ENCODE measurements at regions not wholly inside any gene's neighbourhood (a gene's known extent, or its start where the extent isn't known, plus 50 kb on each side); places are given as distances from the start of the nearest gene placed in this dataset.

DNA sequence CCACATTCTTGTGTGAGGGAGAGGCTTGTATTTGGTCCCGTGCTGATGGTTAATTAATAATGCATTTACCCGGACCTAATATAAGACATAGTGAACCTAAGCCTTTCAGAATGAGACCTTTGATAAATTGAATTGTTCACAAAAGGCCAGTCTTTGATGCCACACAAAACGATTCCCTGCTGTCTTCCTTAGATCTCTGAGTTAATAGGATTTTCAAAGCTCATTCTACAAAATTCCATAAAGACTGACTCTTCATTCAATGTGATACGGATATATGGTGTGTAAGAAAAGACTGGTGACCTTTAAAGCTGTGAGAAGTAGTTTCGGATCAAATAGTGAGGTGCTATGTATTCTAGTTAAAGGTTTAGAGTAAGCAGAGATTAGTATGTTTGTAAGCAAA is 254.3 kb downstream of the PDHA2 start:
- H3K36me3 ChIP-seq (replicated peaks; ENCODE audit: insufficient read depth, low read depth) = no peaks in the 10 kb centered on the region
- no peak for DNase-seq (ENCODE audit: low spot score)
- no peaks in the 10 kb centered on the region for H4K20me1 ChIP-seq (ENCODE audit: insufficient read depth, poor library complexity, severe bottlenecking)
- WGBS (ENCODE audit: low lambda C conversion rate, missing lambda C conversion rate) = 89% methylated on average over 5 of the region's 5 CpGs
- no peak overlapping the region for H3K4me2 ChIP-seq
- no peak overlapping the region for H3K4me3 ChIP-seq
- no peaks in the 10 kb centered on the region for H3K79me2 ChIP-seq
- H3K9me3 ChIP-seq (ENCODE audit: low read depth) = no peaks in the 10 kb centered on the region
- no peaks in the 10 kb centered on the region for H3K4me1 ChIP-seq (ENCODE audit: insufficient read depth)
- TF ChIP-seq EZH2phosphoT487 (IDR thresholded peaks at IDR 0.05; ENCODE audit: low read depth, severe bottlenecking, unreplicated experiment) = no peak
- no peak for TF ChIP-seq EZH2 (IDR thresholded peaks at IDR 0.05; ENCODE audit: borderline replicate concordance)
- no peaks in the 10 kb centered on the region for H3K9me2 ChIP-seq (replicated peaks; ENCODE audit: insufficient read depth)
- no peak overlapping the region for H3K27ac ChIP-seq
- no peak overlapping the region for H2AFZ ChIP-seq
- H3K27me3 ChIP-seq = no peaks in the 10 kb centered on the region

DNA sequence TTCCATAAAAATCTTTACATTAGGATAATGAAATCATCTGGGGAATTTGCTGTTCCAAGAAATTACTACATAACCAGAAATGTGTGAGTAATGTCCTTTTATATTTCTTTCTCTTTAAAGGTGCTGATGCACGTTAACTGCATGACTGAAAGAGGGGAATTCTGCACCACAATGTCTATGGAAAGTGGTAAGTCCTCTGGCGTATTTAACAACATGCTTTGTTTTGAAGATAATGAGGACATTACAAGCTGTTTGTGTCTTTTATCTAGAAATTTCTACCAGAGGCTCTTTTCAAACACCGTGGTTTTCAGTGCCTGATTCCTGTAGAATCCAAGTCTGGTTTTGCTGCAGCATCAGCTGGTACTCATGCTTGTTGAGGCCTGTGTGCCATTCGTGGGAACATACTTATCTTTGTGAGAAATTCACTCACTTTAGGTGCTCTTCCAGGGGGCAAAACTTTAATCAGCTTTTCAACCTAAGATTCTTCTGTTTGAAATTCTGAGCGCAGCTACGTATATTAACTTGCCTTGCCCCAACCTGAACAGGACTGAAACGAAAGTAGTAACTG is 257.2 kb downstream of the PDHA2 start:
- H3K9me3 ChIP-seq (ENCODE audit: low read depth) = no peaks in the 10 kb centered on the region
- H2AFZ ChIP-seq = no peak overlapping the region
- H3K27ac ChIP-seq = no peak overlapping the region
- no peak for TF ChIP-seq EZH2 (IDR thresholded peaks at IDR 0.05; ENCODE audit: borderline replicate concordance)
- TF ChIP-seq, protein P1, sequence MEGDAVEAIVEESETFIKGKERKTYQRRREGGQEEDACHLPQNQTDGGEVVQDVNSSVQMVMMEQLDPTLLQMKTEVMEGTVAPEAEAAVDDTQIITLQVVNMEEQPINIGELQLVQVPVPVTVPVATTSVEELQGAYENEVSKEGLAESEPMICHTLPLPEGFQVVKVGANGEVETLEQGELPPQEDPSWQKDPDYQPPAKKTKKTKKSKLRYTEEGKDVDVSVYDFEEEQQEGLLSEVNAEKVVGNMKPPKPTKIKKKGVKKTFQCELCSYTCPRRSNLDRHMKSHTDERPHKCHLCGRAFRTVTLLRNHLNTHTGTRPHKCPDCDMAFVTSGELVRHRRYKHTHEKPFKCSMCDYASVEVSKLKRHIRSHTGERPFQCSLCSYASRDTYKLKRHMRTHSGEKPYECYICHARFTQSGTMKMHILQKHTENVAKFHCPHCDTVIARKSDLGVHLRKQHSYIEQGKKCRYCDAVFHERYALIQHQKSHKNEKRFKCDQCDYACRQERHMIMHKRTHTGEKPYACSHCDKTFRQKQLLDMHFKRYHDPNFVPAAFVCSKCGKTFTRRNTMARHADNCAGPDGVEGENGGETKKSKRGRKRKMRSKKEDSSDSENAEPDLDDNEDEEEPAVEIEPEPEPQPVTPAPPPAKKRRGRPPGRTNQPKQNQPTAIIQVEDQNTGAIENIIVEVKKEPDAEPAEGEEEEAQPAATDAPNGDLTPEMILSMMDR (IDR thresholded peaks at IDR 0.05; ENCODE audit: poor library complexity) = no peak
- H3K4me1 ChIP-seq (ENCODE audit: insufficient read depth) = no peaks in the 10 kb centered on the region
- H3K36me3 ChIP-seq (replicated peaks; ENCODE audit: insufficient read depth, low read depth) = no peaks in the 10 kb centered on the region
- no peak overlapping the region for H3K4me2 ChIP-seq
- H3K27me3 ChIP-seq = no peaks in the 10 kb centered on the region
- H3K4me3 ChIP-seq = no peak overlapping the region
- no peak for DNase-seq (ENCODE audit: low spot score)
- WGBS (ENCODE audit: low lambda C conversion rate, missing lambda C conversion rate) = 77% methylated on average over 7 of the region's 7 CpGs
- H3K79me2 ChIP-seq = no peaks in the 10 kb centered on the region
- no peaks in the 10 kb centered on the region for H3K9me2 ChIP-seq (replicated peaks; ENCODE audit: insufficient read depth)
- H4K20me1 ChIP-seq (ENCODE audit: insufficient read depth, poor library complexity, severe bottlenecking) = no peaks in the 10 kb centered on the region

DNA sequence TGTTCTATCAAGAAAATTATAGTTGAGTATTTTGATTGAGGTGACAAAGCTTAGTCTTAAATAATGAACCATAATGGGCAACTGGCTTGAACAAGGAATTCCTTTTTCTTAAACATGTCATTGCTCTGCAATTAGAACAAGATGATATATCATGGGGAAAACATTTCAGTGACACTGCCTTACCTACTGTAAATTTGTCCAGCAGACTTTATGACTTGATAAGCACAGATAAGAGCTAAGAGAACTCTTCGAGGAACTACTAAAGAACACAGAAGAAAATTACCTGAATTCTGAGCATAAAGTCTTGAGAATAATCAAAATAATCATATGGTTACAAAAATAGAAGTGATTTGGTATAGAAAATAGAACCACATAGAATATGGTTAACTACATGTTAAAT is 257.8 kb downstream of the PDHA2 start:
- Histone ChIP-seq H3K36me3 (replicated peaks; ENCODE audit: insufficient read depth, low read depth) (no peaks in the 10 kb centered on the region), H3K27me3 (no peaks in the 10 kb centered on the region), H3K9me2 (replicated peaks; ENCODE audit: insufficient read depth) (no peaks in the 10 kb centered on the region), H3K9me3 (ENCODE audit: low read depth) (no peaks in the 10 kb centered on the region), H3K79me2 (no peaks in the 10 kb centered on the region), H4K20me1 (ENCODE audit: insufficient read depth, poor library complexity, severe bottlenecking) (no peaks in the 10 kb centered on the region), H3K4me2 (no peak overlapping the region), H2AFZ (no peak overlapping the region), H3K27ac (no peak overlapping the region), H3K4me3 (no peak overlapping the region), H3K4me1 (ENCODE audit: insufficient read depth) (no peaks in the 10 kb centered on the region)
- no peak for DNase-seq (ENCODE audit: low spot score)
- TF ChIP-seq, protein P1 (IDR thresholded peaks at IDR 0.05; ENCODE audit: poor library complexity) = no peak
- TF ChIP-seq EZH2phosphoT487 (IDR thresholded peaks at IDR 0.05; ENCODE audit: low read depth, severe bottlenecking, unreplicated experiment) (no peak), EZH2 (IDR thresholded peaks at IDR 0.05; ENCODE audit: borderline replicate concordance) (no peak)
- 38% methylated on average over 1 of the region's 1 CpG for WGBS (ENCODE audit: low lambda C conversion rate, missing lambda C conversion rate)

DNA sequence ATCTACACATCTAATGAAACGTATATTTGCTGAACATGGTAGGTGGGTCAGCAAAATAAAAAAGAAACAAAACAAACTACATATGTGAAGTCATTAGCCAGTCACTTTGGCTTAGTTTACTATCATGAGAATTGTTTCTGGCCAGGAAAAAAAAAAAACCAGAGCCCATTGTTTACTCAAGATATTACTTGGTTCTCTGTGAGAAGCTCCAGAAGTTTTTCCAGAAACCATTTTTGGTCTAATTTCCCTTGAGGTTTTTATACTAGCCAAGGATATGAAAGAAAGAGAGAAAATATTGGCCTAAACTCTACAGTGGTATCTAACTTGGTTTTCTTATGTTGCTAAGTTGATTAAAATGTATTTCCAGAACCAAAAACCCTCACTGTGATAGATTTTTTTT is 259.1 kb downstream of the PDHA2 start:
- DNase-seq (ENCODE audit: low spot score) = no peak
- no peaks in the 10 kb centered on the region for H4K20me1 ChIP-seq (ENCODE audit: insufficient read depth, poor library complexity, severe bottlenecking)
- TF ChIP-seq, protein P1 (IDR thresholded peaks at IDR 0.05; ENCODE audit: poor library complexity) = no peak
- TF ChIP-seq EZH2 (IDR thresholded peaks at IDR 0.05; ENCODE audit: borderline replicate concordance) = no peak
- no peak for TF ChIP-seq EZH2phosphoT487 (IDR thresholded peaks at IDR 0.05; ENCODE audit: low read depth, severe bottlenecking, unreplicated experiment)
- no peak overlapping the region for H2AFZ ChIP-seq
- no peak overlapping the region for H3K4me3 ChIP-seq
- no peaks in the 10 kb centered on the region for H3K27me3 ChIP-seq
- no peak overlapping the region for H3K4me2 ChIP-seq
- H3K4me1 ChIP-seq (ENCODE audit: insufficient read depth) = no peaks in the 10 kb centered on the region
- 73% methylated on average over 1 of the region's 1 CpG for WGBS (ENCODE audit: low lambda C conversion rate, missing lambda C conversion rate)
- H3K36me3 ChIP-seq (replicated peaks; ENCODE audit: insufficient read depth, low read depth) = no peaks in the 10 kb centered on the region
- no peaks in the 10 kb centered on the region for H3K9me2 ChIP-seq (replicated peaks; ENCODE audit: insufficient read depth)
- H3K9me3 ChIP-seq (ENCODE audit: low read depth) = no peaks in the 10 kb centered on the region
- no peak overlapping the region for H3K27ac ChIP-seq
- no peaks in the 10 kb centered on the region for H3K79me2 ChIP-seq
